ENCODE measurements at regions not wholly inside any gene's neighbourhood (a gene's known extent, or its start where the extent isn't known, plus 50 kb on each side); places are given as distances from the start of the nearest gene placed in this dataset.

DNA sequence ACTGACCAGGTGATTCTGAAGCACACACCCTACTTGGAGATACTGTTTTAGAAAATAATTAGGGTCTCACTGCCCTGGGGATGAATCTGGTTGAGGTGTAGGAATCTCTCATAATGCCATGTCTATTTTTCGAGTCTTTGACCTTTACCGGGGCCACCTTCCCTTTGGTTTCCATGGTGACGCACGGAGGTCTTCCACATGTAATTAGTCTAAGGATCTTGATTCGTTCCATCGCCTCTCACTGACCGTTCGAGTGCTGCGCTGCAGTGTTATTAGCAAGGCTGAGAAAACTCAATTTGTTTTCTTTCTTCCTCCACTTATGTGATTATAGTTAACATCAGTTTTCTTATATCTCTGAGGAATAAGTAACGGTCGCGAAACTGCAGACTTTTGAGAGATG, 144.3 kb upstream of the SPACA1 start:
- Histone ChIP-seq H3K4me3 (no peak overlapping the region), H3K27ac (no peak overlapping the region)
- TF ChIP-seq, protein P1, sequence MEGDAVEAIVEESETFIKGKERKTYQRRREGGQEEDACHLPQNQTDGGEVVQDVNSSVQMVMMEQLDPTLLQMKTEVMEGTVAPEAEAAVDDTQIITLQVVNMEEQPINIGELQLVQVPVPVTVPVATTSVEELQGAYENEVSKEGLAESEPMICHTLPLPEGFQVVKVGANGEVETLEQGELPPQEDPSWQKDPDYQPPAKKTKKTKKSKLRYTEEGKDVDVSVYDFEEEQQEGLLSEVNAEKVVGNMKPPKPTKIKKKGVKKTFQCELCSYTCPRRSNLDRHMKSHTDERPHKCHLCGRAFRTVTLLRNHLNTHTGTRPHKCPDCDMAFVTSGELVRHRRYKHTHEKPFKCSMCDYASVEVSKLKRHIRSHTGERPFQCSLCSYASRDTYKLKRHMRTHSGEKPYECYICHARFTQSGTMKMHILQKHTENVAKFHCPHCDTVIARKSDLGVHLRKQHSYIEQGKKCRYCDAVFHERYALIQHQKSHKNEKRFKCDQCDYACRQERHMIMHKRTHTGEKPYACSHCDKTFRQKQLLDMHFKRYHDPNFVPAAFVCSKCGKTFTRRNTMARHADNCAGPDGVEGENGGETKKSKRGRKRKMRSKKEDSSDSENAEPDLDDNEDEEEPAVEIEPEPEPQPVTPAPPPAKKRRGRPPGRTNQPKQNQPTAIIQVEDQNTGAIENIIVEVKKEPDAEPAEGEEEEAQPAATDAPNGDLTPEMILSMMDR (IDR thresholded peaks at IDR 0.05): no peak
- no peak for DNase-seq (ENCODE audit: low spot score)

DNA sequence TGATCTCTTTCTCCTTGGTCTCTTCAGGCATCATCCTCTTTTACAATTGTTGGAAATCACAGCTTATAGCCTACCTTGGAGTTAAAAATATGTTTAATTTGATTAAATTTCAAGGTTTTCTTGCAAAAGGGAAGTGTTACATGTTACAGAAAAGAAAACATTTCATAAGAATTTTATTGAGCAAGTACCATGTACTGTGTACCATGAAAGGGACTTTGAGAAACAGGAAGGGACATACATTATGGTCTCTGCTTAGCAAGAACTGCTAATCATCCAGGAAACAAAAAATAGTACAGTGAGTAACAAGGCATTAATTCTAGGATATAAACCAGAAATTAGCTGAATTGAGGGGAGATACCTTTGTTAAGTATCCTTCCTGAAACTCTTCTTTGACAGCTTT, 145.3 kb upstream of the SPACA1 start:
- TF ChIP-seq, protein P1 (IDR thresholded peaks at IDR 0.05): no peak
- H3K4me3 ChIP-seq: no peak overlapping the region
- no peak overlapping the region for H3K27ac ChIP-seq
- no peak for DNase-seq (ENCODE audit: low spot score)

DNA sequence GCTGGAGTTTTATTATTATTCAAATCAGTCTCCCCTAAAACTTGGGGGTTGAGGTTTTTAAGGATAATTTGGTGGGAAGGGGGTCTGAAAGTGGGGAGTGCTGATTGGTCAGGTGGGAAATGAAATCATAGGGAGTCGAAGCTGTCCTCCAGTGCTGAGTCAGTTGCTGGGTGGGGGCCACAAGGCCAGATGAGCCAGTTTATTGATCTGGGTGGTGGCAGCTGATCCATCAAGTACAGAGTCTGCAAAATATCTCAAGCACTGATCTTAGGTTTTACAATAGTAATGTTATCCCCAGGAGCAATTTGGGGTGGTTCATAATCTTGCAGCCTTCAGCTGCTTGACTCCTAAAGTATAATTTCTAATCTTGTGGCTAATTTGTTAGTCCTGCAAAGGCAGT, 146.0 kb upstream of the SPACA1 start:
- TF ChIP-seq, protein P1 (IDR thresholded peaks at IDR 0.05): no peak
- Histone ChIP-seq H3K4me3 (no peak overlapping the region), H3K27ac (no peak overlapping the region)
- DNase-seq (ENCODE audit: low spot score): no peak

DNA sequence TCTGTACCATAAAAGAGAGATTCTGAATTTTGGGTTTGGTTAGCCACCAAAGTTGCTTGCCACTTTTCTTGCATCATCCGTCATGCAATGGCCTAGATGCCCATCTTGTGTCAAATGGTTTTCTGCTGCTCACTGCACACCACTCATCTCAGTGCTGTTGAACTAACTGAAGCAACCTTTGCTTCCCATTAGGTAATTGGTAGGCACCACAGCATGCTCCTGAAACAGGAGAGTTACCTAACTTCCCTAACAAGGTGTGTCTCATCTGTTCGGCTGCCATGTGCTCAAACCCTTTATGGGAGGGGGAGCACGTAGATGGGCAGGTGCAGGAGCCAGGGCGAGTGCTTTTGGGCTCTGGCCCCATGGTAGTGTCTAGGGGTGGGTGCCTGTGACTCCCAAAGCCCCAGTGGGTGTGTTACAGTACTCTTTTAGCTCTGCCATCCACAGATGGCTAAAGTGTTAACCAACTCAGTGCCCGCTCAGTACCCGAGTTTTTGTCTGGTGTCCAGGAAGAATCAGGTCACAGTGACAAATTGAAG, 147.4 kb upstream of the SPACA1 start:
- TF ChIP-seq, protein P1 (IDR thresholded peaks at IDR 0.05): no peak
- DNase-seq (ENCODE audit: low spot score): no peak
- H3K4me3 ChIP-seq: no peak overlapping the region
- H3K27ac ChIP-seq: no peak overlapping the region

DNA sequence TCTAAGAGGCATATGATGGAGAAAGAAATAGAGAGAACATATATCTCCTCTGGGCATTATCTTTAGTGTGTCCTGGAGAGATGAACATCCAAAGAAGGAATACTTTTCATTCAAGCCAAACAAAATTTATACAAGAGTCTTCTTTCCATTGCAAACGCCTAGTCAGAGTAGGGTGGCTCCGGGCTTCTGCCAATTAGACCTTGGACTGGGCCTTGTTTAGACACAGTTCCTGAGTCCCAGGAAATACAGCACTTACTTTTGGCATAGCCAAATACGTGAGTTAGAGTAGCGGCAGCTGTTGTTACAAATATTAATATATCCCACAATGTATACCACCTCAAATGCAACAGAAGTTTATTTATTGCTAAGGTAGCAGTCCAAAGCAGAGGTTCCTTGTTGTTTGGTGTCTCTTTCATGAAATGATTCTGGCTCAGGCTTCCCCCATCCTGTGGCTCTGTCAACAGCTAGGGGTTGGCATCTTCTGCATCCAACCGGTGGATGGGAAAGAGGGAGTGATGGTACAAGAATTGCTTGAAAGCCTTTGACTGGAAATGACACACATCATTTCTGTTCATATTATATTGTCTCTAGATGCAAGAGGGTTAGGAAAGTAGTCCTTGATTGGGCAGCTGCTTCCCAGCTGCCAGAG, 148.0 kb upstream of the SPACA1 start:
- TF ChIP-seq, protein P1 (IDR thresholded peaks at IDR 0.05): no peak
- no peak for DNase-seq (ENCODE audit: low spot score)
- no peak overlapping the region for H3K4me3 ChIP-seq
- no peak overlapping the region for H3K27ac ChIP-seq

DNA sequence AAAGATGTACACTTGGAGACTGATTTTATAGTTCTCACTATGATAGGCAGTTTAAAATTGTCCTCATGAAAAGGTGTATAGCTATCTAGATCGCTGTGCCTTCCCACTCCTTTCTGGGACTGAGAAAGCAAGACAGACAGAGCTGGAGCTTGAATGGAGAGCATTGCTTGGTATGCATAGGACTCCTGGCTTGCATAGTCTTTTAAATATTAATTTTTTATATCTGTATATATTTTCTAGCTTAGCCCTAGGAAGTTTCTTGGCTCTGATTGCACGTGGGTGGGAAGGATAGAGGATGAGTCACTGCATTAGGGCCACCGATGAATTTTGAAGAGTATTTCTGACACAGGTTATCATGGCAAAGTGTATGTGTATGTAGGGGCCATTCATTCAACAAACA, 150.0 kb upstream of the SPACA1 start:
- no peak overlapping the region for H3K27ac ChIP-seq
- no peak overlapping the region for H3K4me3 ChIP-seq
- DNase-seq (ENCODE audit: low spot score): no peak
- TF ChIP-seq, protein P1 (IDR thresholded peaks at IDR 0.05): no peak

DNA sequence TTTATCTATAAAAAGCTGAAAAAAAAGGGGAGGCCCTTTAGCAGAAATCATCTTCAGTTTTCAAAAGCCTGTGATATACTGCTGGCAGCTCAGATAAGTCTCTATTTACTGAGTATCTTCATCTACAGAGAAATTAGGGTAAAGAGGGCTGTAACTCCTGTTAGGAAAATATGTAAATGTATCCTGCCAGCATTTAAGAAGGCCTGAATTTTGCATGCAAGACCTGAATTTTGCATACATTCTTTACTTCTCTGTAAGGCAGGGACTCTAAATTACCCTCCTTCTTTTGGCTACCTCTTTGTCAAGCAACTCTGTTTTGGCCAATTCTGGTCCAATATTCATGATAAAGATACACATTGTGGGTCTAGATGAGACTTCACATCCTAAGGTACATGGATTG, 150.6 kb upstream of the SPACA1 start:
- H3K4me3 ChIP-seq: no peak overlapping the region
- TF ChIP-seq, protein P1 (IDR thresholded peaks at IDR 0.05): no peak
- H3K27ac ChIP-seq: no peak overlapping the region
- no peak for DNase-seq (ENCODE audit: low spot score)

Data from coronary artery (tissue), 2 donors.